AG10803 (cell line): ENCODE measurements at regions not wholly inside any gene's neighbourhood (a gene's known extent, or its start where the extent isn't known, plus 50 kb on each side); places are given as distances from the start of the nearest gene placed in this dataset.

Source experiments
- DNase-seq: peaks from one replicate; pipeline ENCODE4 v3.0.0; 2010; ENCODE audit warnings: low read depth
- H3K4me3 ChIP-seq: 2 replicates; pipeline ENCODE4 v1.5.1; 2011; ENCODE audit warnings: mild to moderate bottlenecking, low read length, control low read depth
- CTCF ChIP-seq: conservative IDR thresholded peaks from 2 replicates; pipeline ENCODE4 v1.5.1; 2011; ENCODE audit warnings: mild to moderate bottlenecking, low read length, control low read depth, inconsistent platforms

GRCh38 chr3:83632526-83632925 is 1326.3 kb upstream of the CADM2 start:
- no peak for TF ChIP-seq CTCF
- no peak for DNase-seq
- no peak overlapping the region for H3K4me3 ChIP-seq

- TF ChIP-seq CTCF, result no peak
These were observed 1325.0 kb upstream of the CADM2 start for GRCh38 chr3:83633758-83634157.

GRCh38 chr3:83649692-83650091 is 1309.1 kb upstream of the CADM2 start:
- no peak for DNase-seq
- TF ChIP-seq CTCF, result no peak
- no peak overlapping the region for H3K4me3 ChIP-seq

More at GRCh38 chr3:83633758-83634157, 1325.0 kb upstream of the CADM2 start:
- H3K4me3 ChIP-seq, result no peak overlapping the region
- DNase-seq, result no peak

GRCh38 chr3:83655083-83655482 is 1303.7 kb upstream of the CADM2 start:
- TF ChIP-seq CTCF, result no peak
- no peak for DNase-seq
- no peak overlapping the region for H3K4me3 ChIP-seq

GRCh38 chr3:83662381-83662960 is 1296.3 kb upstream of the CADM2 start:
- no peak overlapping the region for H3K4me3 ChIP-seq
- DNase-seq, result no peak
- TF ChIP-seq CTCF, result no peak

- no peak for DNase-seq
- no peak for TF ChIP-seq CTCF
- H3K4me3 ChIP-seq, result no peak overlapping the region
These were observed 1288.4 kb upstream of the CADM2 start for GRCh38 chr3:83670416-83670815.

- TF ChIP-seq CTCF, result no peak
- no peak overlapping the region for H3K4me3 ChIP-seq
- DNase-seq, result no peak
These were observed 1274.7 kb upstream of the CADM2 start for GRCh38 chr3:83683937-83684598.
